ENCODE measurements at regions not wholly inside any gene's neighbourhood (a gene's known extent, or its start where the extent isn't known, plus 50 kb on each side); places are given as distances from the start of the nearest gene placed in this dataset.

GRCh38 chr12:105667973-105668743, 337.7 kb downstream of the C12orf75 start:
- TF ChIP-seq CTCF (conservative IDR thresholded peaks at IDR 0.05; ENCODE audit: low read length): no peak
- no peak overlapping the region for H3K4me3 ChIP-seq (ENCODE audit: low read length)
- peak; percentile 58 for DNase-seq (ENCODE audit: low read depth)

- no peak overlapping the region for H3K4me3 ChIP-seq (ENCODE audit: low read length)
- TF ChIP-seq CTCF (conservative IDR thresholded peaks at IDR 0.05; ENCODE audit: low read length): no peak
- peak; percentile 94 for DNase-seq (ENCODE audit: low read depth)
These were observed 340.2 kb downstream of the C12orf75 start for GRCh38 chr12:105670672-105671071.

GRCh38 chr12:105671720-105672119, 341.2 kb downstream of the C12orf75 start:
- peak; percentile 99 for DNase-seq (ENCODE audit: low read depth)
- no peak for TF ChIP-seq CTCF (conservative IDR thresholded peaks at IDR 0.05; ENCODE audit: low read length)
- no peak overlapping the region for H3K4me3 ChIP-seq (ENCODE audit: low read length)

GRCh38 chr12:105672121-105672975, 341.9 kb downstream of the C12orf75 start:
- peak; percentile 67 for DNase-seq (ENCODE audit: low read depth)
- TF ChIP-seq CTCF (conservative IDR thresholded peaks at IDR 0.05; ENCODE audit: low read length): no peak
- H3K4me3 ChIP-seq (ENCODE audit: low read length): no peak overlapping the region

GRCh38 chr12:105674871-105675699, 344.6 kb downstream of the C12orf75 start:
- no peak for DNase-seq (ENCODE audit: low read depth)
- no peak for TF ChIP-seq CTCF (conservative IDR thresholded peaks at IDR 0.05; ENCODE audit: low read length)
- H3K4me3 ChIP-seq (ENCODE audit: low read length): no peak overlapping the region

- H3K4me3 ChIP-seq (ENCODE audit: low read length): no peak overlapping the region
- DNase-seq (ENCODE audit: low read depth): no peak
- no peak for TF ChIP-seq CTCF (conservative IDR thresholded peaks at IDR 0.05; ENCODE audit: low read length)
These were observed 346.2 kb downstream of the C12orf75 start for GRCh38 chr12:105676694-105677093.

All from AG10803 (cell line).